Glutamatergic neuron (in vitro differentiated cells): ENCODE measurements at regions not wholly inside any gene's neighbourhood (a gene's known extent, or its start where the extent isn't known, plus 50 kb on each side); places are given as distances from the start of the nearest gene placed in this dataset.

Experiments used
- DNase-seq: peaks from one replicate; pipeline ENCODE4 v3.0.0; 2022
- H3K27ac Mint-ChIP-seq: one replicate; pipeline ENCODE4 v1.8.0; 2020; ENCODE audit warnings: mild to moderate bottlenecking, mixed read lengths, inconsistent platforms; ENCODE audit not compliant: unreplicated experiment
- H3K27me3 Mint-ChIP-seq: one replicate; pipeline ENCODE4 v1.8.0; 2020; ENCODE audit warnings: mild to moderate bottlenecking, moderate library complexity, mixed read lengths, inconsistent platforms; ENCODE audit not compliant: unreplicated experiment
- H3K36me3 Mint-ChIP-seq: one replicate; pipeline ENCODE4 v1.8.0; 2020; ENCODE audit warnings: mild to moderate bottlenecking, mixed read lengths, inconsistent platforms; ENCODE audit not compliant: unreplicated experiment
- H3K4me1 Mint-ChIP-seq: one replicate; pipeline ENCODE4 v1.8.0; 2020; ENCODE audit warnings: mild to moderate bottlenecking, low read depth, mixed read lengths, inconsistent platforms; ENCODE audit not compliant: unreplicated experiment
- H3K4me3 Mint-ChIP-seq: one replicate; pipeline ENCODE4 v1.8.0; 2020; ENCODE audit warnings: mild to moderate bottlenecking, mixed read lengths, inconsistent platforms; ENCODE audit not compliant: unreplicated experiment
- H3K9me3 Mint-ChIP-seq: one replicate; pipeline ENCODE4 v1.8.0; 2020; ENCODE audit warnings: mild to moderate bottlenecking, moderate library complexity, mixed read lengths, inconsistent platforms; ENCODE audit not compliant: unreplicated experiment
- TF ChIP-seq, protein P1 (sequence below): fragments of 200-600 bp; sonication (generic); IDR thresholded peaks from one replicate; pipeline ENCODE4 v1.5.0; 2021; ENCODE audit not compliant: partially characterized antibody, unreplicated experiment

GRCh38 chr18:28723506-28723905 lies 546.6 kb upstream of the CDH2 start:
- no peaks in the 10 kb centered on the region for H3K9me3 Mint-ChIP-seq
- H3K4me3 Mint-ChIP-seq = no peak overlapping the region
- H3K27ac Mint-ChIP-seq = no peak overlapping the region

GRCh38 chr18:28718696-28719095 lies 541.8 kb upstream of the CDH2 start:
- H3K27me3 Mint-ChIP-seq = no peaks in the 10 kb centered on the region
- DNase-seq = no peak
- H3K9me3 Mint-ChIP-seq = no peaks in the 10 kb centered on the region
- H3K36me3 Mint-ChIP-seq = no peaks in the 10 kb centered on the region
- TF ChIP-seq, protein P1, sequence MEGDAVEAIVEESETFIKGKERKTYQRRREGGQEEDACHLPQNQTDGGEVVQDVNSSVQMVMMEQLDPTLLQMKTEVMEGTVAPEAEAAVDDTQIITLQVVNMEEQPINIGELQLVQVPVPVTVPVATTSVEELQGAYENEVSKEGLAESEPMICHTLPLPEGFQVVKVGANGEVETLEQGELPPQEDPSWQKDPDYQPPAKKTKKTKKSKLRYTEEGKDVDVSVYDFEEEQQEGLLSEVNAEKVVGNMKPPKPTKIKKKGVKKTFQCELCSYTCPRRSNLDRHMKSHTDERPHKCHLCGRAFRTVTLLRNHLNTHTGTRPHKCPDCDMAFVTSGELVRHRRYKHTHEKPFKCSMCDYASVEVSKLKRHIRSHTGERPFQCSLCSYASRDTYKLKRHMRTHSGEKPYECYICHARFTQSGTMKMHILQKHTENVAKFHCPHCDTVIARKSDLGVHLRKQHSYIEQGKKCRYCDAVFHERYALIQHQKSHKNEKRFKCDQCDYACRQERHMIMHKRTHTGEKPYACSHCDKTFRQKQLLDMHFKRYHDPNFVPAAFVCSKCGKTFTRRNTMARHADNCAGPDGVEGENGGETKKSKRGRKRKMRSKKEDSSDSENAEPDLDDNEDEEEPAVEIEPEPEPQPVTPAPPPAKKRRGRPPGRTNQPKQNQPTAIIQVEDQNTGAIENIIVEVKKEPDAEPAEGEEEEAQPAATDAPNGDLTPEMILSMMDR = no peak
- no peaks in the 10 kb centered on the region for H3K4me1 Mint-ChIP-seq
- no peak overlapping the region for H3K4me3 Mint-ChIP-seq
- no peak overlapping the region for H3K27ac Mint-ChIP-seq

More at GRCh38 chr18:28723506-28723905, 546.6 kb upstream of the CDH2 start:
- H3K36me3 Mint-ChIP-seq = no peaks in the 10 kb centered on the region
- peaks cover 1% of the 10 kb centered on the region for H3K27me3 Mint-ChIP-seq
- no peaks in the 10 kb centered on the region for H3K4me1 Mint-ChIP-seq
- DNase-seq = no peak
- TF ChIP-seq, protein P1 = no peak

DNA sequence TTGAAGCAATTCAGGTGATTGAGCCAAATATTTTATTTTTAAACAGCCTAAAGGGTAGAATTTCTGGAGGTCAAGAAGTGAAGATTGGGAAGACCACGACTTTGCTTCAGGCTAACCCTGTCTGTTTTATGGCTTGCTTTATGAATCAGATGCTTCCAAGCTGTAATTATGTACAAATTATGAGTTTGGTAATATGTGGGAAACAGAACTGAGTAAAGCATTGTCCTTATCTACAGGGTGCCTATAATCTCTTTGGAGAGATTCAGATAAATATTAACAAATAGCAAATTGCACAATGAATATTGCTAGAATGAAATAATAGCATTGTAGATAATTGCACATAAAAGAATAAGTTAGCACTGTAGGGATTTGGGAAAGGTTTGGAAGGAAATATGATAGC lies 539.4 kb upstream of the CDH2 start:
- Mint-ChIP-seq H3K27ac (no peak overlapping the region), H3K4me1 (peaks cover 4% of the 10 kb centered on the region), H3K9me3 (no peaks in the 10 kb centered on the region), H3K4me3 (no peak overlapping the region), H3K27me3 (no peaks in the 10 kb centered on the region), H3K36me3 (no peaks in the 10 kb centered on the region)
- TF ChIP-seq, protein P1 = no peak
- no peak for DNase-seq

- no peak for DNase-seq
- H3K27ac Mint-ChIP-seq = no peak overlapping the region
- H3K4me1 Mint-ChIP-seq = peaks cover 4% of the 10 kb centered on the region
- no peak overlapping the region for H3K4me3 Mint-ChIP-seq
- H3K27me3 Mint-ChIP-seq = no peaks in the 10 kb centered on the region
- no peaks in the 10 kb centered on the region for H3K36me3 Mint-ChIP-seq
- H3K9me3 Mint-ChIP-seq = no peaks in the 10 kb centered on the region
- TF ChIP-seq, protein P1 = no peak
These were observed 538.3 kb upstream of the CDH2 start for GRCh38 chr18:28715206-28715605.

DNA sequence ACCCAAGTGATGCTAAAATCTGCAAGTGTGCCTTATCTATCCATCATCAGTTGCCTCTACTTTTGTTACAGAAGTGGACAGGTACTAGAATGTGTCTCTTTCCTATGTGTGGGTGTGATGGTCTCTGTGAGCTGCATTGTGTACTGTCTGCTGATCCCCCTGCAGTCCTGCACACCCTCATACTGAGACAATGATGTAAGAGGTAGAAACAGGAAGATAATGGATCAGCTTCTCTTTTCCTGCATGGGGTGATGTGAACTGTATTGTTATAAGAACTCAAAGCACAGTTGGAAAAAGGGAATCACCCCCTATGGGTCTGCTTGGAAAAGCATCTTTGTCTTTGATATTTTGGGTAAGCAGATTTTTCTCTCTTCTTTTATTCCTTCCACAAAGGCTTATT lies 537.6 kb upstream of the CDH2 start:
- Mint-ChIP-seq H3K9me3 (no peaks in the 10 kb centered on the region), H3K4me3 (no peak overlapping the region), H3K4me1 (peaks cover 4% of the 10 kb centered on the region), H3K27ac (no peak overlapping the region), H3K36me3 (no peaks in the 10 kb centered on the region), H3K27me3 (no peaks in the 10 kb centered on the region)
- TF ChIP-seq, protein P1 = no peak
- DNase-seq = no peak
